ENCODE measurements at regions not wholly inside any gene's neighbourhood (a gene's known extent, or its start where the extent isn't known, plus 50 kb on each side); places are given as distances from the start of the nearest gene placed in this dataset.

DNA sequence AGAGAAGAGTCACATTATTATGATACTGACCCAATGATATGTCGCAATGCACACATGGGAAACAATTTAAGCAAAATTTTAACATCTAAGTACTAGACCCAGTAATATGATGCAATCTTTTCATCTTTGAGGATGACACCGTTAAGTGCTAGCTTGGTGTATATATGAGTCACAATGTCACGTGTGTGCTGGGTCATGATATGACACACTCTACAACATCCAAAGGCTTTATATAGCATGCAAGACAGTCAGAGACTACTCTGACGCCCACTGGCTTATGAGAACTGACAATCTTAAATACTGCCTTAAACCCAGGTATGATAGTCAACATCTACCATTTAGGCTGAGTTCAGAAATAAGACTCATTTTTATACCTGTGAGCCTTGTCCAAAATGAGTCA, 955.8 kb upstream of the TSPY4 start:
- no peak for TF ChIP-seq CTCF (IDR thresholded peaks at IDR 0.05)
- TF ChIP-seq POLR2A (IDR thresholded peaks at IDR 0.05) = no peak

All from stomach (tissue), 4 donors.